ENCODE measurements at regions not wholly inside any gene's neighbourhood (a gene's known extent, or its start where the extent isn't known, plus 50 kb on each side); places are given as distances from the start of the nearest gene placed in this dataset.

GRCh38 chr7:25391295-25391861 is 163.1 kb upstream of the NPVF start:
- 0 out of 2 replicates have a peak, but pooled peaks have one; percentile 11 for TF ChIP-seq CTCF (IDR thresholded peaks at IDR 0.05; ENCODE audit: low read depth, low read length)
- no peaks in the 10 kb centered on the region for H3K9me3 ChIP-seq (ENCODE audit: severe bottlenecking)
- DNase-seq: no peak
- no peak overlapping the region for H3K27ac ChIP-seq
- no peaks in the 10 kb centered on the region for H3K36me3 ChIP-seq
- H3K27me3 ChIP-seq (ENCODE audit: insufficient read depth, low read depth, severe bottlenecking): no peaks in the 10 kb centered on the region
- no peak overlapping the region for H3K4me3 ChIP-seq (ENCODE audit: low read depth, low read length)

- Histone ChIP-seq H3K27ac (no peak overlapping the region), H3K27me3 (ENCODE audit: insufficient read depth, low read depth, severe bottlenecking) (no peaks in the 10 kb centered on the region), H3K9me3 (ENCODE audit: severe bottlenecking) (no peaks in the 10 kb centered on the region), H3K36me3 (no peaks in the 10 kb centered on the region), H3K4me3 (ENCODE audit: low read depth, low read length) (no peak overlapping the region)
- DNase-seq: no peak
- TF ChIP-seq CTCF (IDR thresholded peaks at IDR 0.05; ENCODE audit: low read depth, low read length): no peak
These were observed 163.8 kb upstream of the NPVF start for GRCh38 chr7:25391961-25392587.

GRCh38 chr7:25392588-25393338 is 164.5 kb upstream of the NPVF start:
- no peaks in the 10 kb centered on the region for H3K9me3 ChIP-seq (ENCODE audit: severe bottlenecking)
- H3K4me3 ChIP-seq (ENCODE audit: low read depth, low read length): no peak overlapping the region
- no peaks in the 10 kb centered on the region for H3K36me3 ChIP-seq
- no peak overlapping the region for H3K27ac ChIP-seq
- H3K27me3 ChIP-seq (ENCODE audit: insufficient read depth, low read depth, severe bottlenecking): no peaks in the 10 kb centered on the region
- TF ChIP-seq CTCF (IDR thresholded peaks at IDR 0.05; ENCODE audit: low read depth, low read length): no peak
- DNase-seq: no peak

GRCh38 chr7:25395976-25396375 is 167.7 kb upstream of the NPVF start:
- Histone ChIP-seq H3K27me3 (ENCODE audit: insufficient read depth, low read depth, severe bottlenecking) (no peaks in the 10 kb centered on the region), H3K36me3 (no peaks in the 10 kb centered on the region), H3K9me3 (ENCODE audit: severe bottlenecking) (no peaks in the 10 kb centered on the region), H3K4me3 (ENCODE audit: low read depth, low read length) (no peak overlapping the region), H3K27ac (no peak overlapping the region)
- no peak for DNase-seq
- no peak for TF ChIP-seq CTCF (IDR thresholded peaks at IDR 0.05; ENCODE audit: low read depth, low read length)

- Histone ChIP-seq H3K27me3 (ENCODE audit: insufficient read depth, low read depth, severe bottlenecking) (no peaks in the 10 kb centered on the region), H3K4me3 (ENCODE audit: low read depth, low read length) (no peak overlapping the region), H3K27ac (no peak overlapping the region), H3K36me3 (no peaks in the 10 kb centered on the region), H3K9me3 (ENCODE audit: severe bottlenecking) (no peaks in the 10 kb centered on the region)
- no peak for TF ChIP-seq CTCF (IDR thresholded peaks at IDR 0.05; ENCODE audit: low read depth, low read length)
- no peak for DNase-seq
These were observed 168.4 kb upstream of the NPVF start for GRCh38 chr7:25396668-25397067.

Measured in WERI-Rb-1 (cell line).